B cell (primary cell): ENCODE measurements at regions not wholly inside any gene's neighbourhood (a gene's known extent, or its start where the extent isn't known, plus 50 kb on each side); places are given as distances from the start of the nearest gene placed in this dataset.

ENCODE experiments used
- EZH2 ChIP-seq: IDR thresholded peaks from 2 replicates; pipeline ENCODE4 v1.6.1; 2012; ENCODE audit warnings: borderline replicate concordance, low read depth, mild to moderate bottlenecking, moderate library complexity, low read length; ENCODE audit not compliant: insufficient read depth, poor library complexity, severe bottlenecking
- TF ChIP-seq, protein P1 (sequence below): fragments of 200-600 bp; IDR thresholded peaks from one replicate; pipeline ENCODE4 v1.8.0; 2022; ENCODE audit warnings: antibody characterized with exemption, mild to moderate bottlenecking

DNA sequence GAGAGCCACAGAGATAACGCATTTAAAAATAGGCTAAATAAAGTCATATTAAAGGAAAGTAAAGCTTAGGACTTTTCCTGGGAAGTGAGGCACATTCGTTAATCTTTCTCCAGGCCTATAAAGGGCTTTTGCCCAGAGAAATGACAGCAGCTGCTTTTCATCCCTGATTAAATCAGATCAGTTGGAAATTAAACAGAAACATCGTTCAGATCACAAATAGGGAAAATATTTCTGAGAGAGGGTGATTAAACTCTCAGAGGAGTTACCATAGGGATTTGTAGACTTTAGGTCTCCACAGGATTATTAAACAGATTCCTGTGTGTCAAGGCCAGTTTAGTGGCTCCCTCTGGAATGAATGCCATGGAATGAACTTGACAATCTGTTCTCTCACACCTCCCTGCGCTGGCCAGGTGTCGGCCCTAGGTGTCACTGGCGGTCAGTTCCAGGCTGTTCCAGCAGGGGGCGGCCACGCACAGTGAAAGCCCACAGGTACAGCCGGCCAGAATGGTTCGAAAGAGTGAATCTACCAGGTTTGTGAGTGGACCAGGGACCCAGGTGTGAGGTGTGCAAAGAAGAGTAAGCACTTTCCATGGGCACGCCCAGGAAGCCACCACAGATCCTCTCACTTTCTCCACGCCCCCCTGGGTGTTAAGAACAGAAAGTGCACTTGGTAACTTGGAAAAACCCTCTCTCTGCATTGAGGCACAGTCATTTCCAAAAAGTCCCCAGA lies 253.0 kb upstream of the RASGRP1 start:
- TF ChIP-seq, protein P1, sequence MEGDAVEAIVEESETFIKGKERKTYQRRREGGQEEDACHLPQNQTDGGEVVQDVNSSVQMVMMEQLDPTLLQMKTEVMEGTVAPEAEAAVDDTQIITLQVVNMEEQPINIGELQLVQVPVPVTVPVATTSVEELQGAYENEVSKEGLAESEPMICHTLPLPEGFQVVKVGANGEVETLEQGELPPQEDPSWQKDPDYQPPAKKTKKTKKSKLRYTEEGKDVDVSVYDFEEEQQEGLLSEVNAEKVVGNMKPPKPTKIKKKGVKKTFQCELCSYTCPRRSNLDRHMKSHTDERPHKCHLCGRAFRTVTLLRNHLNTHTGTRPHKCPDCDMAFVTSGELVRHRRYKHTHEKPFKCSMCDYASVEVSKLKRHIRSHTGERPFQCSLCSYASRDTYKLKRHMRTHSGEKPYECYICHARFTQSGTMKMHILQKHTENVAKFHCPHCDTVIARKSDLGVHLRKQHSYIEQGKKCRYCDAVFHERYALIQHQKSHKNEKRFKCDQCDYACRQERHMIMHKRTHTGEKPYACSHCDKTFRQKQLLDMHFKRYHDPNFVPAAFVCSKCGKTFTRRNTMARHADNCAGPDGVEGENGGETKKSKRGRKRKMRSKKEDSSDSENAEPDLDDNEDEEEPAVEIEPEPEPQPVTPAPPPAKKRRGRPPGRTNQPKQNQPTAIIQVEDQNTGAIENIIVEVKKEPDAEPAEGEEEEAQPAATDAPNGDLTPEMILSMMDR = peak; percentile 87
- TF ChIP-seq EZH2 = no peak
